Thoracic aorta (tissue), 2 donors: ENCODE measurements at regions not wholly inside any gene's neighbourhood (a gene's known extent, or its start where the extent isn't known, plus 50 kb on each side); places are given as distances from the start of the nearest gene placed in this dataset.

Experiments
- ATAC-seq: fragments of 150-250 bp; one replicate; pipeline ENCODE4 v1.8.0; 2017; ENCODE audit warnings: low read depth; ENCODE audit not compliant: insufficient number of reproducible peaks, low FRiP score
- DNase-seq: peaks from one replicate; pipeline ENCODE4 v3.0.0-alpha.2; 2020; ENCODE audit warnings: low spot score
- H3K27ac ChIP-seq, 2 donors: fragments of 200-600 bp; sonication (generic); 1 replicate in 1 of 2; 2 replicates in 1 of 2; pipeline ENCODE4 v1.5.1; 2016; ENCODE audit warnings: mild to moderate bottlenecking in 2 of 2, moderate library complexity in 2 of 2
- H3K27me3 ChIP-seq: fragments of 200-600 bp; sonication (generic); replicated peaks from 2 replicates; pipeline ENCODE4 v1.6.0; 2016; ENCODE audit warnings: mild to moderate bottlenecking; ENCODE audit not compliant: insufficient read depth
- H3K36me3 ChIP-seq: fragments of 200-600 bp; sonication (generic); one replicate; pipeline ENCODE4 v1.5.1; 2016
- H3K4me1 ChIP-seq, 2 donors: fragments of 200-600 bp; sonication (generic); 1 replicate in 1 of 2; 2 replicates in 1 of 2; pipeline versions ENCODE4 v1.5.1 to v1.6.0; 2016; ENCODE audit warnings: low read depth in 2 of 2, mild to moderate bottlenecking in 1 of 2; ENCODE audit not compliant: control insufficient read depth in 1 of 2
- H3K4me3 ChIP-seq: fragments of 200-600 bp; sonication (generic); 2 replicates; pipeline ENCODE4 v1.5.1; 2016; ENCODE audit warnings: mild to moderate bottlenecking
- H3K9me3 ChIP-seq: fragments of 200-600 bp; sonication (generic); 2 replicates; pipeline ENCODE4 v1.5.1; 2016
- CTCF ChIP-seq: fragments of 200-600 bp; sonication (generic); IDR thresholded peaks from one replicate; pipeline ENCODE4 v1.5.1; 2019; ENCODE audit warnings: antibody characterized with exemption

- no peaks in the 10 kb centered on the region for H3K27me3 ChIP-seq
Measured at GRCh38 chr10:130361351-130362105, 225.3 kb downstream of the GLRX3 start.

GRCh38 chr10:130362308-130362761 lies 226.1 kb downstream of the GLRX3 start:
- Histone ChIP-seq H3K27me3 (no peaks in the 10 kb centered on the region), H3K4me3 (no peak overlapping the region), H3K4me1 (no peaks in the 10 kb centered on the region), H3K27ac (no peak overlapping the region), H3K36me3 (no peaks in the 10 kb centered on the region), H3K9me3 (no peaks in the 10 kb centered on the region)
- no peak for TF ChIP-seq CTCF
- no peak for DNase-seq
- no peak for ATAC-seq

More at GRCh38 chr10:130361351-130362105, 225.3 kb downstream of the GLRX3 start:
- ATAC-seq, result no peak
- DNase-seq, result no peak
- H3K9me3 ChIP-seq, result no peaks in the 10 kb centered on the region
- no peak overlapping the region for H3K27ac ChIP-seq
- no peak overlapping the region for H3K4me3 ChIP-seq
- H3K4me1 ChIP-seq, result no peaks in the 10 kb centered on the region
- TF ChIP-seq CTCF, result no peak
- no peaks in the 10 kb centered on the region for H3K36me3 ChIP-seq

GRCh38 chr10:130363051-130363450 lies 226.9 kb downstream of the GLRX3 start:
- DNase-seq, result no peak
- no peak for TF ChIP-seq CTCF
- Histone ChIP-seq H3K4me1 (no peaks in the 10 kb centered on the region), H3K36me3 (no peaks in the 10 kb centered on the region), H3K27ac (no peak overlapping the region), H3K4me3 (no peak overlapping the region), H3K9me3 (no peaks in the 10 kb centered on the region), H3K27me3 (no peaks in the 10 kb centered on the region)
- ATAC-seq, result no peak

- no peaks in the 10 kb centered on the region for H3K9me3 ChIP-seq
- no peak for ATAC-seq
- TF ChIP-seq CTCF, result no peak
- H3K4me3 ChIP-seq, result no peak overlapping the region
- no peak overlapping the region for H3K27ac ChIP-seq
- DNase-seq, result no peak
- H3K36me3 ChIP-seq, result no peaks in the 10 kb centered on the region
- no peaks in the 10 kb centered on the region for H3K27me3 ChIP-seq
- no peaks in the 10 kb centered on the region for H3K4me1 ChIP-seq
Measured at GRCh38 chr10:130363899-130364445, 227.8 kb downstream of the GLRX3 start.

- no peak for TF ChIP-seq CTCF
- DNase-seq (no peak), ATAC-seq (no peak)
Measured at GRCh38 chr10:130364631-130365411, 228.6 kb downstream of the GLRX3 start.

More at GRCh38 chr10:130364631-130365411, 228.6 kb downstream of the GLRX3 start:
- no peak overlapping the region for H3K4me3 ChIP-seq
- H3K27ac ChIP-seq, result no peak overlapping the region
- H3K36me3 ChIP-seq, result no peaks in the 10 kb centered on the region
- H3K9me3 ChIP-seq, result no peaks in the 10 kb centered on the region
- no peaks in the 10 kb centered on the region for H3K27me3 ChIP-seq
- no peaks in the 10 kb centered on the region for H3K4me1 ChIP-seq
